ENCODE measurements at regions not wholly inside any gene's neighbourhood (a gene's known extent, or its start where the extent isn't known, plus 50 kb on each side); places are given as distances from the start of the nearest gene placed in this dataset.

DNA sequence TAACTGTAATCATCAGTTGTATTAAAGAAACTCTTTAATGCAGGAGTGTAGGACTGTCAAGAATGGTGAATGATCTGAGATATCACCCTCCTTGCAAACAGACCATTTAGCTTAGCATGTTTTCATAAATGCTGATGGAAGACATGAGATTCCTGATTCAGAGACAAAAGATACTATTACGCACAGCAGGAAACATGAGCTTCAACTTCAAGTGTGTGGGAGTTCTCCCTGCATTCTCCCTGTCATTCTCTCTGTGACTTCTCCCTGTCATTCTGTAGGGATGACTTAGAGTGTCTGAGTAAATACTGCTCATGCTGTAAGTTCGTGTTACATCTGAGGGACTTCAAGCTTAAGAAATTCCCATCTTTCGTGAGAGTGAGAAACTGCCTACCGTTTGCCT is 866.0 kb upstream of the PRKX start:
- TF ChIP-seq EZH2phosphoT487 (IDR thresholded peaks at IDR 0.05; ENCODE audit: borderline replicate concordance, low read length) (no peak), EZH2 (IDR thresholded peaks at IDR 0.05; ENCODE audit: low read length, unreplicated experiment) (no peak)
- no peak overlapping the region for H3K9ac ChIP-seq (ENCODE audit: low read length)
- no peaks in the 10 kb centered on the region for H3K9me3 ChIP-seq (ENCODE audit: low read length)
- no peaks in the 10 kb centered on the region for H3K9me2 ChIP-seq (replicated peaks; ENCODE audit: low read length)
- H3F3A ChIP-seq (ENCODE audit: low read length, unreplicated experiment): no peaks in the 10 kb centered on the region
- no peak overlapping the region for H3K4me3 ChIP-seq (ENCODE audit: low read length)
- H3K4me2 ChIP-seq (ENCODE audit: low read length): no peak overlapping the region
- DNase-seq (no peak), ATAC-seq (no peak)
- H2AFZ ChIP-seq (ENCODE audit: low read length): no peak overlapping the region
- H3K4me1 ChIP-seq (ENCODE audit: insufficient read depth, low read length): no peaks in the 10 kb centered on the region
- ChIA-PET CTCF (no interaction called here), POLR2A (ENCODE audit: unreplicated experiment) (no interaction called here)
- no TSS peak for BruUV-seq (replicated peaks)
- no peaks in the 10 kb centered on the region for H4K20me1 ChIP-seq (ENCODE audit: low read length)
- H3K79me2 ChIP-seq (ENCODE audit: low read length): no peaks in the 10 kb centered on the region
- intact Hi-C loops (cut with micrococcal nuclease): no loop called here
- no peaks in the 10 kb centered on the region for H3K36me3 ChIP-seq (ENCODE audit: low read depth, low read length)
- no peak overlapping the region for H3K27ac ChIP-seq (ENCODE audit: low read length)
- H3K27me3 ChIP-seq (ENCODE audit: low read length): no peaks in the 10 kb centered on the region

GRCh38 chrX:4572691-4573090 is 859.2 kb upstream of the PRKX start:
- H3K9ac ChIP-seq (ENCODE audit: low read length): no peak overlapping the region
- no peak overlapping the region for H3K4me3 ChIP-seq (ENCODE audit: low read length)
- no peaks in the 10 kb centered on the region for H3K9me2 ChIP-seq (replicated peaks; ENCODE audit: low read length)
- no peaks in the 10 kb centered on the region for H3K27me3 ChIP-seq (ENCODE audit: low read length)
- ChIA-PET CTCF (no interaction called here), POLR2A (ENCODE audit: unreplicated experiment) (no interaction called here)
- DNase-seq: no peak
- no peaks in the 10 kb centered on the region for H3K79me2 ChIP-seq (ENCODE audit: low read length)
- no peak overlapping the region for H3K27ac ChIP-seq (ENCODE audit: low read length)
- TF ChIP-seq EZH2phosphoT487 (IDR thresholded peaks at IDR 0.05; ENCODE audit: borderline replicate concordance, low read length) (no peak), EZH2 (IDR thresholded peaks at IDR 0.05; ENCODE audit: low read length, unreplicated experiment) (no peak), CTCF (conservative IDR thresholded peaks at IDR 0.05; ENCODE audit: low read depth, low read length) (no peak)
- ATAC-seq: no peak
- H3K4me1 ChIP-seq (ENCODE audit: insufficient read depth, low read length): no peaks in the 10 kb centered on the region; the same call in 1 of the 2 replicates
- no peaks in the 10 kb centered on the region for H3K36me3 ChIP-seq (ENCODE audit: low read depth, low read length)
- H3K4me2 ChIP-seq (ENCODE audit: low read length): no peak overlapping the region
- no peaks in the 10 kb centered on the region for H3F3A ChIP-seq (ENCODE audit: low read length, unreplicated experiment)
- H4K20me1 ChIP-seq (ENCODE audit: low read length): no peaks in the 10 kb centered on the region
- no TSS peak for BruUV-seq (replicated peaks)
- intact Hi-C loops (cut with micrococcal nuclease): loop anchor here (5.0 kb wide), 1 partner anchor 90 kb away; no protein-coding TSS in a partner anchor
- H2AFZ ChIP-seq (ENCODE audit: low read length): no peak overlapping the region
- H3K9me3 ChIP-seq (ENCODE audit: low read length): no peaks in the 10 kb centered on the region

GRCh38 chrX:4570151-4570550 is 856.7 kb upstream of the PRKX start:
- peak; percentile 79 for ATAC-seq
- H3K27ac ChIP-seq (ENCODE audit: low read length): no peak overlapping the region

More at GRCh38 chrX:4570151-4570550, 856.7 kb upstream of the PRKX start:
- TF ChIP-seq EZH2 (IDR thresholded peaks at IDR 0.05; ENCODE audit: low read length, unreplicated experiment): no peak
- no peak for TF ChIP-seq EZH2phosphoT487 (IDR thresholded peaks at IDR 0.05; ENCODE audit: borderline replicate concordance, low read length)
- no peak for TF ChIP-seq CTCF (conservative IDR thresholded peaks at IDR 0.05; ENCODE audit: low read depth, low read length)
- no peaks in the 10 kb centered on the region; the same call in 1 of the 2 replicates for H3K4me1 ChIP-seq (ENCODE audit: insufficient read depth, low read length)
- ChIA-PET POLR2A (ENCODE audit: unreplicated experiment) (no interaction called here), CTCF (no interaction called here)
- no peaks in the 10 kb centered on the region for H3K79me2 ChIP-seq (ENCODE audit: low read length)
- H3K9ac ChIP-seq (ENCODE audit: low read length): no peak overlapping the region
- H3K4me2 ChIP-seq (ENCODE audit: low read length): no peak overlapping the region
- no peak overlapping the region for H3K4me3 ChIP-seq (ENCODE audit: low read length)
- no peaks in the 10 kb centered on the region for H3F3A ChIP-seq (ENCODE audit: low read length, unreplicated experiment)
- no peak overlapping the region for H2AFZ ChIP-seq (ENCODE audit: low read length)
- BruUV-seq (replicated peaks): no TSS peak
- no peaks in the 10 kb centered on the region for H3K9me3 ChIP-seq (ENCODE audit: low read length)
- intact Hi-C loops (cut with micrococcal nuclease): loop anchor here (5.0 kb wide), 1 partner anchor 92 kb away; no protein-coding TSS in a partner anchor
- H3K9me2 ChIP-seq (replicated peaks; ENCODE audit: low read length): no peaks in the 10 kb centered on the region
- DNase-seq: peak; percentile 65
- H3K36me3 ChIP-seq (ENCODE audit: low read depth, low read length): no peaks in the 10 kb centered on the region
- H4K20me1 ChIP-seq (ENCODE audit: low read length): no peaks in the 10 kb centered on the region
- H3K27me3 ChIP-seq (ENCODE audit: low read length): no peaks in the 10 kb centered on the region
